K562 (cell line): ENCODE measurements at regions not wholly inside any gene's neighbourhood (a gene's known extent, or its start where the extent isn't known, plus 50 kb on each side); places are given as distances from the start of the nearest gene placed in this dataset.

Source experiments
- ATAC-seq: fragments of 200-7000 bp; cut with Tn5 transposase; 3 replicates; pipeline ENCODE4 v1.9.1; 2020; ENCODE audit warnings: moderate library complexity
- BruUV-seq: library from RNA; stranded (reverse); fragments of 400-500 nt; replicated peaks from 2 replicates; lab custom pipeline; 2021; lab: Mats Ljungman, UMichigan
- CTCF ChIA-PET: fragments of 300-600 bp; formaldehyde crosslinking; extraction: SDS; loops from one replicate; lab custom pipeline; 2021; ENCODE audit warnings: low intra/inter-chr PET ratio; lab: Yijun Ruan, JAX
- POLR2A ChIA-PET: fragments of 300-600, 350-650 bp; sonication (Branson Sonifier 250); formaldehyde crosslinking; extraction: SDS; loops from one replicate; lab custom pipeline; 2021; ENCODE audit warnings: antibody characterized with exemption, inconsistent platforms; lab: Yijun Ruan, JAX
- DNase-seq, 4 experiments: peaks; one replicate each; pipeline versions ENCODE4 v3.0.0 to v3.0.0-alpha.2; 2011 to 2018; ENCODE audit warnings: low spot score in 3 of 4, mixed read lengths in 3 of 4; ENCODE audit errors: extremely low read depth in 1 of 4
- FAIRE-seq: peaks from 2 replicates; lab custom pipeline; 2011; peaks lifted over from hg19 to GRCh38; lab: Jason Lieb, UNC
- H2AFZ ChIP-seq: 2 replicates; pipeline ENCODE4 v1.6.0; 2011; ENCODE audit warnings: low read depth, low read length, control low read depth, inconsistent platforms
- H3K27ac ChIP-seq: fragments of 200-600 bp; 3 replicates; pipeline ENCODE4 v1.8.0; 2011; ENCODE audit warnings: low read depth, mild to moderate bottlenecking, control low read depth, inconsistent platforms, low read length, moderate library complexity, mixed read lengths; ENCODE audit errors: extremely low read depth
- H3K27me3 ChIP-seq, 2 experiments: fragments of 300-600 bp in 1 of 2; 2 replicates in 1 of 2; 3 replicates in 1 of 2; pipeline versions ENCODE4 v1.6.0 to v1.8.0; 2011; ENCODE audit warnings: inconsistent platforms in 2 of 2, low read length in 2 of 2, mild to moderate bottlenecking in 1 of 2, mixed read lengths in 1 of 2, moderate library complexity in 1 of 2; ENCODE audit not compliant: control insufficient read depth in 2 of 2, insufficient read depth in 2 of 2
- H3K36me3 ChIP-seq: fragments of 300-600 bp; 3 replicates; pipeline ENCODE4 v1.8.0; 2011; ENCODE audit warnings: mild to moderate bottlenecking, low read length, inconsistent platforms; ENCODE audit not compliant: control insufficient read depth, insufficient read depth
- H3K4me1 ChIP-seq, 2 experiments: fragments of 200-600 bp in 1 of 2; replicated peaks in 1 of 2; 2 replicates in 1 of 2; 3 replicates in 1 of 2; pipeline versions ENCODE4 v1.5.1 to v1.8.0; 2011; ENCODE audit warnings: inconsistent platforms in 2 of 2, low read length in 2 of 2, mild to moderate bottlenecking in 1 of 2, mixed read lengths in 1 of 2, moderate library complexity in 1 of 2; ENCODE audit not compliant: control insufficient read depth in 2 of 2, insufficient read depth in 2 of 2
- H3K4me2 ChIP-seq: 2 replicates; pipeline ENCODE4 v1.6.1; 2011; ENCODE audit warnings: low read length, control low read depth, inconsistent platforms, mixed read lengths; ENCODE audit not compliant: insufficient read depth
- H3K4me3 ChIP-seq: fragments of 200-600 bp; sonication (generic), shearing (Covaris generic); 2 replicates; pipeline ENCODE4 v1.5.1; 2016; ENCODE audit warnings: control low read depth, inconsistent platforms
- H3K79me2 ChIP-seq: fragments of 200-600 bp; 3 replicates; pipeline ENCODE4 v1.8.0; 2011; ENCODE audit warnings: low read length, inconsistent platforms; ENCODE audit not compliant: control insufficient read depth, insufficient read depth
- H3K9ac ChIP-seq, 2 experiments: 2 replicates each; pipeline versions ENCODE4 v1.6.0 to v1.6.1; 2011; ENCODE audit warnings: low read depth in 2 of 2, low read length in 2 of 2, control low read depth in 1 of 2, inconsistent platforms in 1 of 2, mild to moderate bottlenecking in 1 of 2, mixed read lengths in 1 of 2; ENCODE audit not compliant: insufficient read depth in 1 of 2
- H3K9me1 ChIP-seq: one replicate; pipeline ENCODE4 v1.6.0; 2011; ENCODE audit warnings: inconsistent platforms, mild to moderate bottlenecking, low read length, moderate library complexity; ENCODE audit not compliant: control insufficient read depth, insufficient read depth
- H3K9me3 ChIP-seq: replicated peaks from 2 replicates; pipeline ENCODE4 v1.5.1; 2011; ENCODE audit warnings: low read depth, low read length, inconsistent platforms; ENCODE audit not compliant: control insufficient read depth, insufficient read depth
- H4K20me1 ChIP-seq: replicated peaks from 2 replicates; pipeline ENCODE4 v1.6.1; 2011; ENCODE audit warnings: low read length, inconsistent platforms, mixed read lengths; ENCODE audit not compliant: control insufficient read depth, insufficient read depth
- BDP1 ChIP-seq: IDR thresholded peaks from 3 replicates; pipeline ENCODE4 v1.6.1; 2011; ENCODE audit not compliant: insufficient read length, insufficient read depth
- CEBPG ChIP-seq, 3 experiments: fragments of 200-800 bp in 1 of 3; sonication (Bioruptor generic) in 1 of 3; sonication (generic) in 1 of 3; formaldehyde crosslinking in 1 of 3; IDR thresholded peaks in 2 of 3; conservative IDR thresholded peaks in 1 of 3; 2 replicates each; pipeline versions ENCODE4 v1.6.1 to v1.8.0; 2016 to 2022; ENCODE audit warnings: missing compliant biosample characterization in 2 of 3, missing genetic modification characterization in 2 of 3, mild to moderate bottlenecking in 1 of 3, missing genetic modification reagents in 1 of 3
- CTCFL ChIP-seq: IDR thresholded peaks from 2 replicates; pipeline ENCODE4 v1.6.1; 2011; ENCODE audit warnings: borderline replicate concordance, low read depth, mild to moderate bottlenecking, moderate library complexity, low read length; ENCODE audit not compliant: insufficient read depth, poor library complexity, severe bottlenecking
- DPF2 ChIP-seq: fragments of 450-650 bp; IDR thresholded peaks from 2 replicates; pipeline ENCODE4 v1.6.1; 2016
- E2F3 ChIP-seq: fragments of 250-450 bp; sonication (Bioruptor Pico); IDR thresholded peaks from 2 replicates; pipeline ENCODE4 v1.4.0; 2020; ENCODE audit warnings: mild to moderate bottlenecking
- EGR1 ChIP-seq: fragments of 450-650 bp; conservative IDR thresholded peaks from 2 replicates; pipeline ENCODE4 v1.6.1; 2017; ENCODE audit warnings: mild to moderate bottlenecking
- HSF4 ChIP-seq: fragments of 250-450 bp; sonication (Bioruptor Pico); IDR thresholded peaks from 2 replicates; pipeline ENCODE4 v2.1.2; 2022; ENCODE audit warnings: mild to moderate bottlenecking, moderate library complexity, borderline replicate concordance
- KLF10 ChIP-seq: fragments of 250-450 bp; sonication (Bioruptor Pico); IDR thresholded peaks from 2 replicates; pipeline ENCODE4 v1.6.1; 2021; ENCODE audit warnings: matching md5 sums
- NELFE ChIP-seq: IDR thresholded peaks from 2 replicates; pipeline ENCODE4 v1.6.1; 2011; ENCODE audit warnings: mild to moderate bottlenecking; ENCODE audit not compliant: insufficient read depth, insufficient read length
- NONO ChIP-seq, 2 experiments: fragments of 200-400 bp in 1 of 2; fragments of 450-650 bp in 1 of 2; formaldehyde crosslinking in 1 of 2; IDR thresholded peaks; 2 replicates each; pipeline ENCODE4 v1.6.1; 2017; ENCODE audit warnings: low read depth in 2 of 2, mild to moderate bottlenecking in 2 of 2, moderate library complexity in 2 of 2, low read length in 1 of 2
- THRB ChIP-seq: fragments of 450-650 bp; formaldehyde crosslinking; conservative IDR thresholded peaks from 2 replicates; pipeline ENCODE4 v1.4.0; 2022; ENCODE audit warnings: mild to moderate bottlenecking, missing genetic modification characterization
- ZNF277 ChIP-seq: fragments of 250-450 bp; sonication (Bioruptor Pico); IDR thresholded peaks from 2 replicates; pipeline ENCODE4 v1.8.0; 2022; ENCODE audit warnings: inconsistent platforms, mild to moderate bottlenecking, moderate library complexity, borderline replicate concordance
- ZNF639 ChIP-seq, 2 experiments: fragments of 200-800 bp in 1 of 2; sonication (Bioruptor generic) in 1 of 2; sonication (generic) in 1 of 2; formaldehyde crosslinking in 1 of 2; IDR thresholded peaks in 1 of 2; conservative IDR thresholded peaks in 1 of 2; 2 replicates each; pipeline versions ENCODE4 v1.5.0 to v1.6.1; 2016 to 2020; ENCODE audit warnings: missing compliant biosample characterization in 1 of 2, missing genetic modification characterization in 1 of 2, missing genetic modification reagents in 1 of 2
- WGBS: fragments of 100-300 bp; shearing (Covaris generic); methylation state at CpG from one replicate; pipeline ENCODE4 v1.1.6; 2016; ENCODE audit warnings: low coverage, mixed read lengths; ENCODE audit not compliant: insufficient coverage; ENCODE audit errors: missing lambda C conversion rate; 5-methylcytosine and 5-hydroxymethylcytosine counted together
- in situ Hi-C: fragments of 300-500 bp; cut with MboI; formaldehyde crosslinking; loops from 4 replicates; pipeline ENCODE4 v1.15.0; 2018; ENCODE audit warnings: inconsistent platforms, mixed read lengths
- intact Hi-C: fragments of 100-400 bp; cut with micrococcal nuclease; formaldehyde crosslinking; loops from 2 replicates; pipeline ENCODE4 v1.14.2; 2022

- TF ChIP-seq CEBPG (CRISPR knock-in tag; IDR thresholded peaks at IDR 0.05) (no peak), CEBPG (tag; conservative IDR thresholded peaks at IDR 0.05 in 1 of 2, IDR thresholded peaks at IDR 0.05 in 1 of 2) (no peak), BDP1 (no peak)
Observed at GRCh38 chr6:1067346-1067745, 244.6 kb upstream of the FOXQ1 start (continued).

GRCh38 chr6:1066449-1067090, 245.3 kb upstream of the FOXQ1 start:
- FAIRE-seq (no peak), DNase-seq (no peak), ATAC-seq (no peak)
- ChIA-PET POLR2A (interaction anchor here (0.6 kb wide), 1 partner anchor 696 kb away, joined by 3 read pairs; no protein-coding TSS in a partner anchor), CTCF (no interaction called here)
- Histone ChIP-seq H4K20me1 (0 out of 2 replicates have a peak, but pooled peaks cover 3% of the 10 kb centered on the region), H3K9me3 (no peaks in the 10 kb centered on the region), H2AFZ (no peak overlapping the region), H3K4me2 (no peak overlapping the region), H3K4me3 (no peak overlapping the region), H3K79me2 (no peaks in the 10 kb centered on the region), H3K4me1 (no peaks in the 10 kb centered on the region), H3K27ac (no peak overlapping the region), H3K36me3 (no peaks in the 10 kb centered on the region), H3K9ac (no peak overlapping the region), H3K9me1 (no peaks in the 10 kb centered on the region), H3K27me3 (peaks cover 5 to 40% of the 10 kb centered on the region in 2 experiments; a peak in 3 of 5 replicates)
- WGBS: under 1% methylated on average over 11 of the region's 11 CpGs
- in situ Hi-C loops: no loop called here
- BruUV-seq: no TSS peak
- intact Hi-C loops: no loop called here
- TF ChIP-seq CTCFL (no peak), ZNF277 (CRISPR knock-in tag) (no peak), HSF4 (CRISPR knock-in tag) (no peak), EGR1 (no peak), KLF10 (CRISPR knock-in tag) (no peak), DPF2 (no peak), NELFE (no peak), NONO (IDR thresholded peaks at IDR 0.05; ENCODE audit: low read depth in 2 of 2, low read length in 1 of 2) (no peak), ZNF639 (CRISPR knock-in tag; conservative IDR thresholded peaks at IDR 0.05 in 1 of 2, IDR thresholded peaks at IDR 0.05 in 1 of 2) (no peak), THRB (CRISPR knock-in tag) (no peak), E2F3 (CRISPR knock-in tag) (no peak)
